Activated T-cell treated with anti-CD3 and anti-CD28 coated beads, Interleukin-2, amount 50 U/mL, for 24 hours (primary cell): ENCODE measurements at regions not wholly inside any gene's neighbourhood (a gene's known extent, or its start where the extent isn't known, plus 50 kb on each side); places are given as distances from the start of the nearest gene placed in this dataset.

Experiments
- DNase-seq: peaks from one replicate; pipeline ENCODE4 v3.0.0-alpha.2; 2020
- H3K27ac Mint-ChIP-seq: 2 replicates; pipeline ENCODE4 v1.8.0; 2020; ENCODE audit warnings: mild to moderate bottlenecking, mixed read lengths
- H3K27me3 Mint-ChIP-seq: 2 replicates; pipeline ENCODE4 v1.8.0; 2020; ENCODE audit warnings: mixed read lengths
- H3K36me3 Mint-ChIP-seq: 2 replicates; pipeline ENCODE4 v1.8.0; 2020; ENCODE audit warnings: low read depth, mixed read lengths
- H3K4me1 Mint-ChIP-seq: 2 replicates; pipeline ENCODE4 v1.8.0; 2020; ENCODE audit warnings: low read depth, mixed read lengths
- H3K4me3 Mint-ChIP-seq: 2 replicates; pipeline ENCODE4 v1.8.0; 2020; ENCODE audit warnings: mild to moderate bottlenecking, moderate library complexity, mixed read lengths
- H3K9me3 Mint-ChIP-seq: 2 replicates; pipeline ENCODE4 v1.8.0; 2020; ENCODE audit warnings: mixed read lengths

- H3K27me3 Mint-ChIP-seq: peaks cover 8% of the 10 kb centered on the region
- no peak overlapping the region for H3K27ac Mint-ChIP-seq
- H3K36me3 Mint-ChIP-seq: no peaks in the 10 kb centered on the region
- peaks cover 4% of the 10 kb centered on the region for H3K4me1 Mint-ChIP-seq
- H3K4me3 Mint-ChIP-seq: no peak overlapping the region
- no peak for DNase-seq
- no peaks in the 10 kb centered on the region for H3K9me3 Mint-ChIP-seq
Measured at GRCh38 chr16:89040391-89040790, 53.3 kb upstream of the ACSF3 start.

GRCh38 chr16:89040861-89041570 lies 52.6 kb upstream of the ACSF3 start:
- Mint-ChIP-seq H3K9me3 (peaks cover 2% of the 10 kb centered on the region), H3K36me3 (no peaks in the 10 kb centered on the region), H3K4me3 (no peak overlapping the region), H3K27ac (no peak overlapping the region), H3K4me1 (no peaks in the 10 kb centered on the region), H3K27me3 (peaks cover 8% of the 10 kb centered on the region)
- no peak for DNase-seq

DNA sequence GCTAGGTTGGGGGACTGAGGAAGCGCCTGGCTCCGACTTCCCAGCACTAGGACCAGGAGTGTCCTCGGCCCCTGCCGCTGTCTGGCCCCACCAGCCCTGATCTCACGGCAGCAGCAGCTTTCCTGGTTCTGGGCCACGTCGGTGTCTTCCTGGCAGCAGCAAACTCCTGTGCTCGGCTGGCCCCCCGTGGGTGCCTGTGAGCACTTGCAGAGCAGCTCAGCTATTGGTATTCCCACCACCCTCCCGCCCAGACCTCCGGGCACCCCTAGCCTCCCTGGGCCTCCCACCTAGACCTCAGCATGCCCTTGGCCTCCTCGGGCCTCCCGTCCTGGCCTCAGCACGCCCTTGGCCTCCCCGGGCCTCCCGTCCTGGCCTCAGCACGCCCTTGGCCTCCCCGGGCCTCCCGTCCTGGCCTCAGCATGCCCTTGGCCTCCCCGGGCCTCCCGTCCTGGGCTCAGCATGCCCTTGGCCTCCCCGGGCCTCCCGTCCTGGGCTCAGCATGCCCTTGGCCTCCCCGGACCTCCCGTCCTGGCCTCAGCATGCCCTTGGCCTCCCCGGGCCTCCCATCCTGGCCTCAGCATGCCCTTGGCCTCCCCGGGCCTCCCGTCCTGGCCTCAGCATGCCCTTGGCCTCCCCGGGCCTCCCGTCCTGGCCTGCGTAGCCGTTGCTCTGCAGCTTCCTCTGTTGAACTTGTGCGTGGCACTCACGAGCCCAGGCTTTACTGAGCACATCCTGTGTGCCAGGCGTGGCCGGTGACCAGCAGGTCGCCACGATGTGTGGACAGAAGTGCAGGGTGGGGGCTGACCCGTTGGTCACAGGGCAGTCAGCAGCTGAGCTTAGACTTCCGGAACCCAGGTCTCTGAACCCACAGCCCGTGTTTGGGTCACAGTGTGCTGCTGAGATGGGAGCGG lies 51.8 kb upstream of the ACSF3 start:
- no peak for DNase-seq
- no peaks in the 10 kb centered on the region for H3K4me1 Mint-ChIP-seq
- H3K27me3 Mint-ChIP-seq: peaks cover 6% of the 10 kb centered on the region
- no peak overlapping the region for H3K27ac Mint-ChIP-seq
- H3K4me3 Mint-ChIP-seq: no peak overlapping the region
- peaks cover 3% of the 10 kb centered on the region for H3K9me3 Mint-ChIP-seq
- H3K36me3 Mint-ChIP-seq: no peaks in the 10 kb centered on the region

DNA sequence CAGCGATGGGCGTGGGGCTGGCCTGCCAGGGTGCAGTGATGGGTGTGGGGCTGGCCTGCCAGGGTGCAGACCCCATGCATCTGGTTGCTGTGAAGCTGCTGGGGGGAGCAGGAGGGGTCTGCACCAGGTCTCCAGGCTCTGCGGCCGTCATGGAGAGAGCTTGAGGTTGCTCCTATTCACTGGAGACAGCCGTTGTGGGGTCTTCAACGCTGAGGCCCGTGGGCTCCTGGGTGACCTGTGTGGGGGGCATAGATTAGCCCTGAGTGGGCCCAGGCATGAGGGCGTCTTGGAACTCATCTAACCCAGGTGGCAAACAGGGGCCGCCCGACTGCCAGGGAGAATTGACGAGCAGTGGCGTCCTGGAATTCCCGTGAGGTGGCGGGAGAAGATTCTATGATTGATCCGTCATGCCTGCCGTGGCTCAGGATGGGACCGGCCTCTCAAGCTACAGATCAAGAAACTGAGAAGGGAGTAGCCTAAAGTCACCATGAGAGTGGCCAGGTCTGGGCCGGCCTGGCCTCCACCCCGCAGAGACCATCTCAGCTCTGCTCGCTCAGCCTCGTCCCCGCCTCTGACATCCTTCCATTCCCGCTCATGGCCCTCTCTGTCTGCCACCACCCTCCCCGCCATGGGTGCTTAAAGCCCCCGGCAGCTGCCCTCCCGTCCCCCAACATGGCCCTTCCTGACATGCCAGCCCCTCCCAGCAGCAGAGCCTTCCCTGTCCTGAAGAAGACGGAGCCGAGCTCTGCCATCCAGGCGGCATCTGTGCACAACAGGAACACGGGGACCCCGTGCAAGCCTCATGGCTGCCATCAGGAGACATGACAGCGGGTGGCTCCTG lies 50.7 kb upstream of the ACSF3 start:
- H3K27me3 Mint-ChIP-seq: no peaks in the 10 kb centered on the region
- no peaks in the 10 kb centered on the region for H3K36me3 Mint-ChIP-seq
- no peak overlapping the region for H3K27ac Mint-ChIP-seq
- DNase-seq: no peak
- H3K4me3 Mint-ChIP-seq: no peak overlapping the region
- H3K9me3 Mint-ChIP-seq: peaks cover 3% of the 10 kb centered on the region
- H3K4me1 Mint-ChIP-seq: no peaks in the 10 kb centered on the region

DNA sequence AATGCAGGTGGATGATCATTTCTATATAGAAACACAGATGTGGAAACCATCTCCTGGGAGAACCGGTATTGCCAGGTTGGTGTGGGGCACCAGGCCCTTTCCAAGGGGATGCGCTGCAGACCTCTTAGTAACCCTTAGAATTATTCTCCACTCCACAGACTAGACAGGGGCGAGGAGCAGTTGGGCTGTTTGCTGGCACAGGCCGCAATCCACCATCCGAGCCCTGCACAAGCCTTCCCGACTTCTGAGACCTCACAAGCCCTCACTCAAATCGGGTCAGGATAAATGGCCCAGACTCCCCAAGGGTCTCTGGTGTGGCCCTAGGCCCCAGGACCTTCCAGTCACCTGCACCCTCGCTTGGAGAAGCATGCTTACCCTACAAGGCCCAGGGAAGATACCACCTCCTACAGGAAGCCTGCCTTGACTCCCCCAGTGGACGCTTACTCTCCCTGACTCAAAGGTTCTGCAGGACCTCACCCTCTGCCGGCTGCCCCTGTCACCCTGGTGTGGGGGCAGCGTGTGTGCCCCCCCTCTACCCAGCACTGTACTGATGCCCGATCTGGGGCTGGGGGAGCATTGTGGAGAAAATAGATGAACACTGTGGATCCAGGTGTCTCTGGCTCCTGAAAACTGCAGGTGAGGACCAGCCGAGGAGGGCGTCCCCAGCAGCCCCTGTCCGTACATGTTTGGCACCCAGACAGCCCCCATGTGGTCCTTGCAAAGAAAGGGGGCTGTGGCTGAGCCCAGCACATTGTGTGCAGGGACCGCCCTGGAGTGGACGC lies 49.8 kb upstream of the ACSF3 start:
- Mint-ChIP-seq H3K9me3 (peaks cover 3% of the 10 kb centered on the region), H3K27me3 (no peaks in the 10 kb centered on the region), H3K4me3 (no peak overlapping the region), H3K27ac (no peak overlapping the region), H3K36me3 (no peaks in the 10 kb centered on the region), H3K4me1 (no peaks in the 10 kb centered on the region)
- no peak for DNase-seq
